ENCODE measurements at regions not wholly inside any gene's neighbourhood (a gene's known extent, or its start where the extent isn't known, plus 50 kb on each side); places are given as distances from the start of the nearest gene placed in this dataset.

DNA sequence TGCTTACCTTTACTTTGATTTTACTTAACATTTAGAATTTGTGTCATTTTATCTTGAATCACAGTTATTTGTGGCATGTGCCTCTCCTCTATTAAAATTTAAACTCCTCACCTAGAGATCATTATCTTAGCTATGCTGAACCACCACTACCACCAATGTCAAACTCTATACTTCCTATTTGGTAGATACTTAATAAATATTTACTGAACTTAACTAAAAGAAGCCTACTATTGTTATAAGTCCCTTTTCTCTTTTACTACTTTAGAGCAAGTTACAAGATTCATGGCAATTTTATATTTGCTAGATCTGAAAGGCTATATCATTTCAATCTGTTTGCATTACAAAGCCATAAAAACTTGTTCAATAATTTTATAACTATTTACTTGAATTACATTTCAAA, 273.3 kb upstream of the CCNH start:
- intact Hi-C loops (cut with micrococcal nuclease) = no loop called here
- ATAC-seq (no peak), FAIRE-seq (no peak), DNase-seq (ENCODE audit: extremely low read depth in 1 of 4, low spot score in 3 of 4) (no peak)
- H3K9me1 ChIP-seq (ENCODE audit: control insufficient read depth, insufficient read depth, low read length) = no peaks in the 10 kb centered on the region
- no peaks in the 10 kb centered on the region for H3K4me1 ChIP-seq (replicated peaks in 1 of 2; ENCODE audit: control insufficient read depth in 2 of 2, insufficient read depth in 2 of 2, low read length in 2 of 2)
- no peaks in the 10 kb centered on the region for H3K79me2 ChIP-seq (ENCODE audit: control insufficient read depth, insufficient read depth, low read length)
- ChIA-PET CTCF (ENCODE audit: low intra/inter-chr PET ratio) (no interaction called here), POLR2A (no interaction called here)
- H4K20me1 ChIP-seq (replicated peaks; ENCODE audit: control insufficient read depth, insufficient read depth, low read length) = no peaks in the 10 kb centered on the region
- in situ Hi-C loops (cut with MboI) = no loop called here
- H3K27ac ChIP-seq (ENCODE audit: extremely low read depth, low read depth, low read length) = no peak overlapping the region
- no peak overlapping the region for H2AFZ ChIP-seq (ENCODE audit: low read depth, low read length)
- H3K36me3 ChIP-seq (ENCODE audit: control insufficient read depth, insufficient read depth, low read length) = no peaks in the 10 kb centered on the region
- H3K9ac ChIP-seq (ENCODE audit: insufficient read depth in 1 of 2, low read depth in 2 of 2, low read length in 2 of 2) = no peak overlapping the region
- BruUV-seq (replicated peaks) = no TSS peak
- no peak for TF ChIP-seq ETS2 (tag; IDR thresholded peaks at IDR 0.05; ENCODE audit: borderline replicate concordance, poor library complexity, severe bottlenecking)
- TF ChIP-seq ZNF134 (CRISPR knock-in tag; conservative IDR thresholded peaks at IDR 0.05) = no peak
- TF ChIP-seq ZNF23 (CRISPR knock-in tag; IDR thresholded peaks at IDR 0.05) = no peak
- TF ChIP-seq CBFA2T2 (conservative IDR thresholded peaks at IDR 0.05) = no peak
- no peak for TF ChIP-seq ZNF696 (CRISPR knock-in tag; conservative IDR thresholded peaks at IDR 0.05)
- no peak for TF ChIP-seq RBM25 (IDR thresholded peaks at IDR 0.05; ENCODE audit: low read depth, low read length, severe bottlenecking)
- TF ChIP-seq TCF3 (CRISPR knock-in tag; IDR thresholded peaks at IDR 0.05) = no peak
- H3K4me3 ChIP-seq = no peak overlapping the region
- no peak overlapping the region for H3K4me2 ChIP-seq (ENCODE audit: insufficient read depth, low read length)
- no peaks in the 10 kb centered on the region for H3K9me3 ChIP-seq (replicated peaks; ENCODE audit: control insufficient read depth, insufficient read depth, low read depth, low read length)
- no peaks in the 10 kb centered on the region for H3K27me3 ChIP-seq (ENCODE audit: control insufficient read depth in 2 of 2, insufficient read depth in 2 of 2, low read length in 2 of 2)

DNA sequence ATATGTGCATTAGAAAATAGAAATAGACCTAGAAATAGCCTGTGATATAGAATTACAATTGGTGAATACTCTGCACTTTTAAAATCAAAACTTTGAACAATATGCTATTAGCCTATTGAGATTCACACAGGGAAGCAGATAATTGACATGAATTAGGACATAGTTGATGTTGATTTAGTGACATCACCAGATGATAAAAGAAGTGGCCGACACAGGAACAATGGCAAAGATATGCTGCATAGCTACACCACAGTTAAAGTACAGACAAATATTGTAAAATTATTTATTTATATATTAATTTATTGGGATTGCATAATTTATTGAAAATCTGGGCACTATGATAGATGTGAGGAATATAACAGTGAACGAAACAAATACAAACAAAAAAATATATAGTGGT, 261.5 kb upstream of the CCNH start:
- H3K9ac ChIP-seq (ENCODE audit: insufficient read depth in 1 of 2, low read depth in 2 of 2, low read length in 2 of 2) = no peak overlapping the region
- H3K27me3 ChIP-seq (ENCODE audit: control insufficient read depth in 2 of 2, insufficient read depth in 2 of 2, low read length in 2 of 2) = no peaks in the 10 kb centered on the region
- in situ Hi-C loops (cut with MboI) = no loop called here
- CTCF ChIA-PET (ENCODE audit: low intra/inter-chr PET ratio) = no interaction called here
- no peak for DNase-seq (ENCODE audit: extremely low read depth in 1 of 4, low spot score in 3 of 4)
- H3K79me2 ChIP-seq (ENCODE audit: control insufficient read depth, insufficient read depth, low read length) = no peaks in the 10 kb centered on the region
- H3K9me1 ChIP-seq (ENCODE audit: control insufficient read depth, insufficient read depth, low read length) = no peaks in the 10 kb centered on the region
- no peaks in the 10 kb centered on the region for H3K36me3 ChIP-seq (ENCODE audit: control insufficient read depth, insufficient read depth, low read length)
- intact Hi-C loops (cut with micrococcal nuclease) = no loop called here
- FAIRE-seq = no peak
- no peaks in the 10 kb centered on the region for H3K9me3 ChIP-seq (replicated peaks; ENCODE audit: control insufficient read depth, insufficient read depth, low read depth, low read length)
- H3K4me1 ChIP-seq (replicated peaks in 1 of 2; ENCODE audit: control insufficient read depth in 2 of 2, insufficient read depth in 2 of 2, low read length in 2 of 2) = no peaks in the 10 kb centered on the region
- H3K4me3 ChIP-seq = no peak overlapping the region
- no peak for ATAC-seq
- no peak overlapping the region for H2AFZ ChIP-seq (ENCODE audit: low read depth, low read length)
- no peak overlapping the region for H3K4me2 ChIP-seq (ENCODE audit: insufficient read depth, low read length)
- 0% methylated on average over 2 of the region's 2 CpGs for WGBS (ENCODE audit: insufficient coverage, low coverage, missing lambda C conversion rate)
- POLR2A ChIA-PET = no interaction called here
- H3K27ac ChIP-seq (ENCODE audit: extremely low read depth, low read depth, low read length) = no peak overlapping the region
- no TSS peak for BruUV-seq (replicated peaks)
- H4K20me1 ChIP-seq (replicated peaks; ENCODE audit: control insufficient read depth, insufficient read depth, low read length) = no peaks in the 10 kb centered on the region
- TF ChIP-seq, protein P1, sequence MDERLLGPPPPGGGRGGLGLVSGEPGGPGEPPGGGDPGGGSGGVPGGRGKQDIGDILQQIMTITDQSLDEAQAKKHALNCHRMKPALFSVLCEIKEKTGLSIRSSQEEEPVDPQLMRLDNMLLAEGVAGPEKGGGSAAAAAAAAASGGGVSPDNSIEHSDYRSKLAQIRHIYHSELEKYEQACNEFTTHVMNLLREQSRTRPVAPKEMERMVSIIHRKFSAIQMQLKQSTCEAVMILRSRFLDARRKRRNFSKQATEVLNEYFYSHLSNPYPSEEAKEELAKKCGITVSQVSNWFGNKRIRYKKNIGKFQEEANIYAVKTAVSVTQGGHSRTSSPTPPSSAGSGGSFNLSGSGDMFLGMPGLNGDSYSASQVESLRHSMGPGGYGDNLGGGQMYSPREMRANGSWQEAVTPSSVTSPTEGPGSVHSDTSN (CRISPR knock-in tag; IDR thresholded peaks at IDR 0.05; ENCODE audit: low read depth) = no peak
- TF ChIP-seq, protein P1 (tag; conservative IDR thresholded peaks at IDR 0.05; ENCODE audit: low read depth) = no peak
- TF ChIP-seq POLR3G (IDR thresholded peaks at IDR 0.05; ENCODE audit: extremely low read depth, insufficient read length, insufficient replicate concordance) (no peak), CCAR2 (IDR thresholded peaks at IDR 0.05; ENCODE audit: low read depth, low read length) (no peak), ZNF232 (CRISPR knock-in tag; IDR thresholded peaks at IDR 0.05) (no peak)
- TF ChIP-seq, protein P2, sequence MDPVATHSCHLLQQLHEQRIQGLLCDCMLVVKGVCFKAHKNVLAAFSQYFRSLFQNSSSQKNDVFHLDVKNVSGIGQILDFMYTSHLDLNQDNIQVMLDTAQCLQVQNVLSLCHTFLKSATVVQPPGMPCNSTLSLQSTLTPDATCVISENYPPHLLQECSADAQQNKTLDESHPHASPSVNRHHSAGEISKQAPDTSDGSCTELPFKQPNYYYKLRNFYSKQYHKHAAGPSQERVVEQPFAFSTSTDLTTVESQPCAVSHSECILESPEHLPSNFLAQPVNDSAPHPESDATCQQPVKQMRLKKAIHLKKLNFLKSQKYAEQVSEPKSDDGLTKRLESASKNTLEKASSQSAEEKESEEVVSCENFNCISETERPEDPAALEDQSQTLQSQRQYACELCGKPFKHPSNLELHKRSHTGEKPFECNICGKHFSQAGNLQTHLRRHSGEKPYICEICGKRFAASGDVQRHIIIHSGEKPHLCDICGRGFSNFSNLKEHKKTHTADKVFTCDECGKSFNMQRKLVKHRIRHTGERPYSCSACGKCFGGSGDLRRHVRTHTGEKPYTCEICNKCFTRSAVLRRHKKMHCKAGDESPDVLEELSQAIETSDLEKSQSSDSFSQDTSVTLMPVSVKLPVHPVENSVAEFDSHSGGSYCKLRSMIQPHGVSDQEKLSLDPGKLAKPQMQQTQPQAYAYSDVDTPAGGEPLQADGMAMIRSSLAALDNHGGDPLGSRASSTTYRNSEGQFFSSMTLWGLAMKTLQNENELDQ (CRISPR knock-in tag; IDR thresholded peaks at IDR 0.05; ENCODE audit: borderline replicate concordance) = no peak

Measured in K562 (cell line).